RWPE1 (cell line): ENCODE measurements at regions not wholly inside any gene's neighbourhood (a gene's known extent, or its start where the extent isn't known, plus 50 kb on each side); places are given as distances from the start of the nearest gene placed in this dataset.
"Not testable (repeated sequence)": the region's sequence is repeated elsewhere in the genome, so short reads cannot be mapped to it uniquely, and the experiment has no call there.

ENCODE experiments used
- CTCF ChIA-PET: fragments of 350-600 bp; sonication (Branson Sonifier 250); formaldehyde crosslinking; extraction: SDS; loops from one replicate; lab custom pipeline; 2021; lab: Yijun Ruan, JAX
- POLR2A ChIA-PET: fragments of 400-600 bp; formaldehyde crosslinking; extraction: SDS; loops from one replicate; lab custom pipeline; 2020; ENCODE audit warnings: antibody characterized with exemption; ENCODE audit not compliant: low non-redundant PET; lab: Yijun Ruan, JAX
- DNase-seq: peaks from one replicate; pipeline ENCODE4 v3.0.0; 2012; ENCODE audit warnings: low spot score
- H3K27ac ChIP-seq: fragments of 450-650 bp; 2 replicates; pipeline ENCODE4 v1.5.1; 2017
- CTCF ChIP-seq: fragments of 450-650 bp; conservative IDR thresholded peaks from 2 replicates; pipeline ENCODE4 v1.5.1; 2017; ENCODE audit warnings: low read depth, mild to moderate bottlenecking

- DNase-seq = no peak
- CTCF ChIA-PET = no interaction called here
Measured at GRCh38 chr9:73437758-73438157, 286.1 kb downstream of the ANXA1 start.

GRCh38 chr9:73439839-73440238 is 288.2 kb downstream of the ANXA1 start:
- CTCF ChIA-PET, DNase-seq, POLR2A ChIA-PET, H3K27ac ChIP-seq: not testable (repeated sequence)

More at GRCh38 chr9:73437758-73438157, 286.1 kb downstream of the ANXA1 start:
- TF ChIP-seq CTCF = no peak
- H3K27ac ChIP-seq = no peak overlapping the region
- POLR2A ChIA-PET = no interaction called here

GRCh38 chr9:73441223-73441622 is 289.6 kb downstream of the ANXA1 start:
- TF ChIP-seq CTCF = no peak
- no peak for DNase-seq
- ChIA-PET POLR2A (no interaction called here), CTCF (interaction anchor here (1.0 kb wide), 1 partner anchor 240 kb away, joined by 3 read pairs; no protein-coding TSS in a partner anchor)
- no peak overlapping the region for H3K27ac ChIP-seq

- no peak for DNase-seq
- CTCF ChIA-PET = no interaction called here
- TF ChIP-seq CTCF = no peak
- no peak overlapping the region for H3K27ac ChIP-seq
- POLR2A ChIA-PET = no interaction called here
Measured at GRCh38 chr9:73441890-73442818, 290.5 kb downstream of the ANXA1 start.

GRCh38 chr9:73444821-73445220 is 293.2 kb downstream of the ANXA1 start:
- TF ChIP-seq CTCF = no peak
- H3K27ac ChIP-seq = no peak overlapping the region
- CTCF ChIA-PET = no interaction called here
- no peak for DNase-seq
- POLR2A ChIA-PET = no interaction called here

- DNase-seq, POLR2A ChIA-PET, H3K27ac ChIP-seq: not testable (repeated sequence)
- CTCF ChIA-PET = interaction anchor here (0.5 to 1.1 kb wide), 3 partner anchors 17 to 1789 kb away, joined by 3 to 4 read pairs (median 3); no protein-coding TSS in a partner anchor
Measured at GRCh38 chr9:73445384-73445783, 293.7 kb downstream of the ANXA1 start.

- POLR2A ChIA-PET = no interaction called here
- H3K27ac ChIP-seq = no peak overlapping the region
- CTCF ChIA-PET = interaction anchor here (0.7 to 1.1 kb wide), 2 partner anchors 18 to 23 kb away, joined by 3 read pairs; no protein-coding TSS in a partner anchor
- no peak for TF ChIP-seq CTCF
- no peak for DNase-seq
Measured at GRCh38 chr9:73446306-73446705, 294.6 kb downstream of the ANXA1 start.
